NCI-H2081 (cell line): ENCODE measurements at regions not wholly inside any gene's neighbourhood (a gene's known extent, or its start where the extent isn't known, plus 50 kb on each side); places are given as distances from the start of the nearest gene placed in this dataset.

ENCODE experiments used
- DNase-seq, 2 experiments: peaks; one replicate each; lab custom pipeline; 2025; lab: John Stamatoyannopoulos, UW

- DNase-seq, result no peak
Measured at GRCh38 chr6:96743496-96743895, 93.8 kb downstream of the GPR63 start.

GRCh38 chr6:96742702-96743101 lies 94.6 kb downstream of the GPR63 start:
- no peak for DNase-seq

GRCh38 chr6:96735332-96735731 lies 101.9 kb downstream of the GPR63 start:
- DNase-seq, result no peak

GRCh38 chr6:96727144-96727543 lies 110.1 kb downstream of the GPR63 start:
- no peak for DNase-seq

GRCh38 chr6:96725296-96725695 lies 112.0 kb downstream of the GPR63 start:
- DNase-seq, result no peak

GRCh38 chr6:96724641-96725040 lies 112.6 kb downstream of the GPR63 start:
- DNase-seq, result no peak

- no peak for DNase-seq
Measured at GRCh38 chr6:96723362-96723761, 113.9 kb downstream of the GPR63 start.

GRCh38 chr6:96721227-96721626 lies 116.0 kb downstream of the GPR63 start:
- DNase-seq, result no peak

- DNase-seq, result no peak
Measured at GRCh38 chr6:96716221-96716620, 121.1 kb downstream of the GPR63 start.

GRCh38 chr6:96715608-96716007 lies 121.7 kb downstream of the GPR63 start:
- no peak for DNase-seq

- DNase-seq, result no peak
Measured at GRCh38 chr6:96704713-96705112, 132.6 kb downstream of the GPR63 start.

GRCh38 chr6:96702626-96703025 lies 134.7 kb downstream of the GPR63 start:
- DNase-seq, result no peak

- DNase-seq, result no peak
Measured at GRCh38 chr6:96700915-96701314, 136.4 kb downstream of the GPR63 start.

- DNase-seq, result peak in 1 of 2 experiments; percentile 14
Measured at GRCh38 chr6:96694429-96694828, 131.5 kb downstream of the FHL5 start.

GRCh38 chr6:96687121-96687520 lies 124.2 kb downstream of the FHL5 start:
- no peak for DNase-seq

- DNase-seq, result no peak
Measured at GRCh38 chr6:96685702-96686101, 122.8 kb downstream of the FHL5 start.

- no peak for DNase-seq
Measured at GRCh38 chr6:96683819-96684528, 121.0 kb downstream of the FHL5 start.

- DNase-seq, result no peak
Measured at GRCh38 chr6:96682017-96682416, 119.1 kb downstream of the FHL5 start.

- peak in 1 of 2 experiments; percentile 47 for DNase-seq
Measured at GRCh38 chr6:96675597-96675996, 112.7 kb downstream of the FHL5 start.
